ENCODE measurements at regions not wholly inside any gene's neighbourhood (a gene's known extent, or its start where the extent isn't known, plus 50 kb on each side); places are given as distances from the start of the nearest gene placed in this dataset.

DNA sequence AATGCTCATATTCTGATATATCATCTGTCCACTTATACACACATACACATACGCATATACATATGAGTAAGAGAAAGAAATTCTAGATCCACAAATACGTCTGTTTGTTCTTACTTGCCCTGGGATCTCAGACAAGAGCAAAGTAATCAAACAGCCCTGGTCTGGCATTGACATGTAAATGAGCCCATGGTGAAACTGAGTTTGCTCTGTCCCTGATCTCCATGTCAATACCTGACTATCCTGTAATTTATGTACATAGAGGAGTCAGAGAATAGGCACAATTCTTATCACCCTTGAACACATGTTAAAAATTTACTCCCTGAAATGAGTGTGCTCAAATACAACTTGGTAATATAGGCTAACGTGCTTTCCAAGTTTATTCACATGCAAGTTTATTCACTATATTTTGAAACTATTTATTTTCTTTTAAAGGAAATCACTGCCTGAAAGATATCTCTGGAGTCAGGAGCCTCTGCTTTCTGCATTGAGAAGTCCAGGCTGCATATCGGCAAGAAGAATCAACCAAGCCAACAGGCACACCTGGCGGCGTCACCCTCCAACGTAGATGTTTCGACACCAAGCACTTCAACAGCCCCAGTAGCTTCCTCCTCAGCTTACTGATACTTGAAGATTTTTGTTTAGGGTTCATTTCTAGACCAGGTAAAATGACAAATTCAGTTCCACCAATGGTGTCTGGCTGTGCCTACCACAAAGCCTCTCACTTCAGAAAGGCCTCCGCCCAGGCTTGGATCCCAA, 100.6 kb downstream of the CMPK2 start:
- DNase-seq = no peak

DNA sequence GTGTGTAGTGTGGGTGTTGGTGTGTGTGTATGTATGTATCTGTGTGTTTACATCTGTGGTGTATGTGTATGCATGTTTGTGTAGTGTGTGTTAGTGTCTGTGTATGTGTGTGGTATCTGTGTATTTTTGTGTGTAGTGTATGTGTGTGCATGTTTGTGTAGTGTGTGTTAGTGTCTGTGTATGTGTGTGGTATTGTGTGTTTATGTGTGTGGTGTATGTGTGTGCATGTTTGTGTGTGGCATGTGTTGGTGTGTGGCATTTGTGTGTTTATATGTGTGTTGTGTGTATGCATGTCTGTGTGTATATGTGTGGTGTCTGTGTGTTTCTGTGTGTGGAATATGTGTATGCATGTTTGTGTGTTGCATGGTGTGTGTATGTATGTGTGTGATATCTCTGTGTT, 96.4 kb downstream of the CMPK2 start:
- DNase-seq = no peak

DNA sequence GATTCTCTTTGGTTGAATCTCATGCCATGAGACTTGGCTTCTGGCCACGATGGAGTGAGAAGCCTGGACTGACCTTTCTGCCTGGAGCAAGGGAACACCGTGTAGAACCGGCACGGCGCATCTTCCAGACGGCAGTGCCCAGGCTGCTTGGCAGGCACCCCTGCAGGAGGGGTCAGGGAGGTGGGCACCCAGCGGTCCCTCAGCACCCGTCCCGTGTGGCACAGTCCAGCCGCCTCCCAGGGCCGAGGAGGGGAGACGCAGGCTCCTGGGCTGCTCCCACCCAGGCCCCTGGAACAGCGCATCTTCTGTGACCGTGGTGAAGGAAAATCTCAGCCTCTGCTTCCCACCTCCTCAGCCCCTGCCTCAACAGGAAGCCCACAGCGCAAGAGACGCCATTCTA, 95.7 kb downstream of the CMPK2 start:
- DNase-seq = no peak

DNA sequence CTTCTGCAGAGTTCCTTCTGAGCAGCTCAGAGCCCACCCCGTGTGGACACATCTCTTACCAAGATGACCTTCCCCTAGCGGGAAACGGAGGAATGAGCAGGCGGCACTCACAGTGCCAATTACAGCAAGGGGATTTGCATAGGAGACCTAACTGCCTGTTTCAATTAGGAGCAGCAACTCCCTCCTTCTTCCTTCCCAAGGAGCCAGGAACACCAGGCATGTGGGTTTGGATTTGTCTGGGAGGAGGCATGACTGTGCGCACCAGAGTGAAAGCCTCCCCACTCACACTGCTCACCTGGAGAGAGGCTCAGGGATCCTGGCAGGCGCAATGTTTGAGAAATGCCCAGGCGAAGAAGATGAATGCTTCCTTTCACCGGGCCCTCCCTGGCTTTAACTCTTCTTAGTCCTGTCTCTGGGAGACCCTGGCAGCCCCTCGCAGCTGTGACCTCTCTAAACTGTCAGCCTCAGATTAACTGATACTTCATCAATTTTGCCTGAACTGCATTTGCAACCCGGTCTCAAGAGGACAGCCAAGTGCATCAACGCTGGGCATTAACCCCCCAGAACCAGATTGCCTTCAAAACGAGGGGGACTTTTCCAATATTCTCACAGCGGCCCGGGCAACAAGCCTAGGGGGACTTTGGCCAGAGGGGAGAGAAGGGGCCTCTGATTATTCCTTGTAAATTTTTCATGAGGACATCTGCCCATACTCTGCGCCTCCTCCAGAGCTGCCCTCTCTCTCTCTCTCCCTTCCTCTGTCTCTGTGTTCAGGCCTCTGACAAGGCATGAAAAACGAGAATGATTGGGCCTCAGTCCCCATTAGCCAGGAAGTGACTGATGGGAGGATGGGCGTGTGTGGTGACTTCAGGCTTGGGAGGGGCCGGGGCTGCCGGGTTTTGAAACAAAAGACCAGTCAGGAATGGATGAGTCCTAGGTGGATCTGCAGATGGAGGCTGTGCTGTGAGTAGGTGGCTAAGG, 93.8 kb downstream of the CMPK2 start:
- no peak for DNase-seq

DNA sequence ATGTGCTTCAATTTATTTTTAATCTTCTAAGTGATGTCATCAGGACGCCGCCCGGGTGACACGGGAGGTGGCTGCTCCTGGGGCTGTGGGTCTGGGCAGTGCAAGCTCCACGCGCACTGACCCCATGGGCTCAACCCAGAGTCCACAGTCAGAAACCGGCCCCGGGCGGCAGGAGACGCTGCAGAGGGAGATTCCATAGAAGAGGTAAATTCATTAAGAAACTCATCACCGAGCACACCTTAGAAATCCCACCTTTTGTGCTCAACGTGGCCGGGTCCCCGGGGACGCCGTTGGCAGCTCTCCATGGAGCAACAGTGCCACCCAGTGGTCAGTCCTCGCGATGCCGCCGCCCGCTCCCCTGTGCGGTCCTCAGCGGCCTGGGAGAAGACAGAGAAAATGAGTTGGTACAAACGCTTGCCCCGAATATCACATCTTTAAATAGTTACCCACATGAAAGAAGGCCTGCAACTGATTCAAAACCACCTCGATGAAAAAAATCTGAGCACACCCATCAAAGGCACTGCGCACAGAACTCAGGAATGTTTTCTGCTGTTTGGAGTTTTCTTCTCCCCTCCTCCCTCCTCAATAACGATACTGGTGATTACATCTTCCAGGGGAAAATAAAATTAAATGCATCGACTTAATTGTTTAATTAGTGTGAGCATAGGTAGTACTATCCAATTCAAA, 92.6 kb downstream of the CMPK2 start:
- DNase-seq = peak; percentile 75

DNA sequence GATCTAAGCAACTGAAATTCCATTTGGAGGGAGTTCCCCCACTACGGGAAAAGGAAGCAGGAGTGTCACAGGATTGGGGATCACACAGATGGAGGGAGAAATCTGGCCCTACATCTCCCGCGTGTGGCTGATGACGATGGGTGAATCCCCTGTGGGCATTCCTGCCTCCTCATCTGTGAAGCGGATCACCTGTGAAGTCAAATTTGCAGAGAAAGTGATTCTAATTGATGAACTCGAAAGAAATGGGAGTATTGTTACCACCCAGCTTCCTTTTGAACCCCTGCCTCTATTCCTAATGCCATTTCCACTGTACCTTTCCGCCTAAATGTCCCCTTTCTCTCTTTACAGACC, 92.0 kb downstream of the CMPK2 start:
- no peak for DNase-seq

DNA sequence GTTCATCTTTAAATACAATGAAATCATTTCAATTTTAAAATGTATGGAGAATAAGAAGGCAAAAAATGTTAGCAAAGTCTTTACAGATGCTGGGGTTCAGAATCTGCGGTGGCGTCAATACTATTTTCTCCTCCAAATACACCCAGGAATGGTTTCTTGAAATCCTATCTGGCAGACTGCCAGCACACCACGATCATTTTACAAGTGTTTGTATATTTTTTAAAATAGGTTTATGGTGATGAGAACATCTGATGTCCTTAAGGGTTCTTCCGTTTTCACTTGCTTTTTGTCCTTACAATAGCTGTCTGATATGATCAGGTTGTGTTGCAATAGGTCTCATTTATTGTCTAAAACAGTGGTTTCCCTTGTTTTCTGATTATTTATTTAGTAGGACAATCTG, 89.6 kb downstream of the CMPK2 start:
- no peak for DNase-seq

DNA sequence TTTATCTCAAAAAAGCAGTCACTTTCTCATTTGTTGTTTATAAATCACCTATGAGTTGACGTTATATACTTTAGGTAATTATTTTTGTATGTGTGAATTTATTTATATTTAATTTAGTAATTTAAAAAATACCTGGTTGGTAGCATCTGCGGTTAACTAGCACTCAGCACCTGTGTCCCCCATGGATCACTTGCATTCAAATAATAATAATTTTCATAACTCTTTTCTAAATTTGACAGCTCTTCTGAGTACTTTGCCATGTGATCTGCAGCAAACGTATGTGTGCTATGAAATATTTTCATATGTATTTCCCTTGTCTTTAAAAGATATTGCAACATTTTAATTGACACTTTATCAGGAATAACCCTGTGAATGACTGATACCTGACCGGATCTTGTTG, 88.1 kb downstream of the CMPK2 start:
- no peak for DNase-seq

DNA sequence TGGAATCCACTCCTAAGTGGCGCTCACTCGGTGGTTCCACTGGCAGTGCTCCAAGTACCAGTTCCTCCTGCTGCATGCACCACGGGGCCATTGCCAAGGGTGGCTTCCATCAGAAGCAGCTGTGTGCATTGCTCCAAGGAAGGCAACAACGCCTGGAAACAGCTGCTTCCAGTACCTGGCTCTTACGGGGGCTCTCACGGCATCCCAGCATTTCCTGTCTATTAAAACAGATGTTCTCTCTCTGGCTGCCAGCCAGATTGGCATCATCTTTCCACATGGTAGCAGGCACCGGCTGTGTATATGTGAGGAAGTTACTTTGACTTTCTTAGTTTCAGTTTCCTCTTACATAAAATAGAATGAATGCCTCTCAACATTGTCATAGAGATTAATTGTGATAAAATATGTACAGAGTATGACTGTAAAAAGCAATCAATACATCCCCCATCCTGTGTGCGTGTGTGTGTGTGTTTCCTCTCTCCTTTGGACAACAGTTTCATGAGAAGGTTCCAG, 84.9 kb downstream of the CMPK2 start:
- peak; percentile 91 for DNase-seq

DNA sequence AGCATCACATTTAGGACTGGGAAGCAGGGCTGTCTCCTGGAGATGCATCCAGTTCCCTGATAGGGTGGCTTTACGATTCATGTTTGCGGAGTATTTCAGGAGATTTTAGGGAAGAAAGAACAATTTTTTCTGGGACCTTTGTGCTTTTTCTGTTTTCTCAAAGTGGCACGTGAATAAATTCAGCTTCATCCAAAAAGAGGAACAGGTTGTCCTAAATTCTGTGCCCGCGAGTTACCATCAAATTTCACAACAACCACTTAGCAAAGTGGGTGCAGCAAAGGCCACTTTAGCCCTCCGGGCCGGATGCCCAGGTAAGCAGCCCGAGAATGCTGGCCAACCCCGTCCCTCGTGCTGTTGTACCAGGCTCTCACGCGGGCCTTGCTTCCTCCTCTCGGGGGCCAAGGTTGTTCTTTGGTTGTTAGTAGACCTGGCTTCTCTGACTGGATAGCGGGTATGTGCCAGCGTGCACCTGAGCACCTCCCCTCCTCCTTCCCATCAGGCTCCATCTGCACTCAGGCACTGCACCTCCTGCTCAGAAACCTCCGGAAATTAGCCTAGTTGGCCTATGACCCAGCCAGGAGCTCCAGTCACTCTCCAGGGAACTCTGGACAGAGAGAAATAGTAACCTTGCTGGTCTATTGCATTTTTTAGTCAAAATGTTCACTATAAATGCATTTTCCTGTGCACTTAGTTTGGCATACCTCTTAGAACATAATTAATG, 83.0 kb downstream of the CMPK2 start:
- DNase-seq = no peak

DNA sequence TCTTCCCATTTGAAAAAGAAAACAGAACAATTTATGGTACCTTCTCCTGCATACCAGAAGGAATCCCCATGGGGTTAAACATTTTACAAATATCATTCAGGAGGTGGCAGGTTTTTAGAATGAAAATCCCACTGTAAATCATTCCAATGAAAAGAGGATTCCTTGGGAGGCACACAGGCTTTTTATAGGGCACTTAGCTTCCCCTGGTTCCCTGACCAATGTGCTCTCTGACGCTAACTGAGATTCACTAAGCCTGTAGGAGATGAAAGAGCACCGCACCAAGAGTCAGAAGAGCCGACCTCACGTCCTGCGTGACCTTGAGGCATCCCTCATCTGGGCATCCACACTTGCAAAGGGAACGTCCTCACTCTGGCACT, 82.5 kb downstream of the CMPK2 start:
- no peak for DNase-seq

DNA sequence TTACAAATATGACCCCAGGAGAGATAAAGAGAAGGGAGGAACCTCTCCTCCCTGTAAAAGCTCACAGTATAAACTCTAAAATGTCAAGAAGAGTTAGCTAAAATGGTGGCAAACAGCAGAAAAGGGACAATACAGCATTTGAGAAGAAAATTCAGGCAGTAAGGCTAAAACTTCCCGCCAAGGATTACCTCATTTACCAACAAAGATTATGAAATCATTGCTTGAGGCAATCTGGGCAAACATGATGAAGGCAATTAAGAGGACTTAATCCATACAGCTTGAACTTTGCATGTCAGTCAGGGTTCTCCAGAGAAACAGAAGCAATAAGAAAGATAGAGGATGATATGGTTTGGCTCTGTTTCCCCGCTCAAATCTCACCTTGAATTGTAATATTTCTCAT, 81.4 kb downstream of the CMPK2 start:
- no peak for DNase-seq

DNA sequence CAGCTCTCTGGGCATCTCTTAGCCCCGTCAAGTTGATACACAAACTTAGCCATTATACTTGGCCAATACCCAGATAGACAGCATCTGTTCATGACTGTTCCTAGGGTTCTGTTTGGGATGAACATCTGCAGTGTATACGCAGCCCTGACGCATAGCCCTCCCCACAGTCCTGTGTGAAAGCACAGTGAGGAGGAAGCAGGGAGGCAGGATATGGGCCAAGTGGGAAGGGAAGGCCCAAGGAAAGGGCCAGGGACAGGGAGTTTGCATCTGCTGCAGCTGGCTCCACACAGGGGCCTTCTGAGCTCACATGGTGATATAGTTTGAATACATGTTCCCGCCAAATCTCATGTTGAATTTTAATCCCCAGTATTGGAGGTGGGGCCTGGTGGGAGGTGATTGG, 80.2 kb downstream of the CMPK2 start:
- DNase-seq = no peak

DNA sequence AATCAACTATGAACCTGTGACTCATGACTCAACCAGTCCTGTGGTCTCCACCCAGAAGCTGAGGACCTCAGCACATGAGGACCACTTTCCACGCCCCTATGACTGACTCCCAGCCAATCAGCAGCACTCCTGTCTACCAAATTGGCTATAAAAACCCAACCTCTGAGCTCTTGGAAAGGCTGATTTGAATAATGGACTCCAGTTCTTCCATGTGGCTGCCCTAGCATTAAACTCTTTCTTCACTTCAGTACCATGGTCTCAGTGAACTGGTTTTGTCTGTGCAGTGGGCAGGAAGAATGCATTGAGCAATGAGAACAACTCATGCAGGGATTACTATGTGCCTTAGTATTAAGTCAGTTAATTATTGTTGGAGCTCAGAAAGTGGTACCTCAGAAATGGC, 78.3 kb downstream of the CMPK2 start:
- DNase-seq = no peak

DNA sequence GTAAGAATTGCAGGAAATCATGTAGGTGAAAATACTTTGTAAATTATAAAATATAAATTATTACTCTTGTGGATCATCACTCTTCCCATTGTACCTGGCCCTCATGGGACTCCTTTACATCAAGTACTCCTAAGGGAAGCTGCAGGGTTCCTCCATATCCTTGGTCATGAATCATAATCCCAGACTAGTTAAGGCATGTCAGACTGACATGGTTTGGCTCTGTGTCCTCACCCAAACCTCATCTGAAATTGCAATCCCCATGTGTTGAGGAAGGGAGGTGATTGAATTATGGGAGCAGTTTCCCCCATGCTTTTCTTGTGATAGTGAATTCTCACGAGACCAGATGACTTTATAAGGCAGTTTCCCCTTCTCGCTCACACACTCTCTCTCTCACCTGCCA, 77.1 kb downstream of the CMPK2 start:
- no peak for DNase-seq

DNA sequence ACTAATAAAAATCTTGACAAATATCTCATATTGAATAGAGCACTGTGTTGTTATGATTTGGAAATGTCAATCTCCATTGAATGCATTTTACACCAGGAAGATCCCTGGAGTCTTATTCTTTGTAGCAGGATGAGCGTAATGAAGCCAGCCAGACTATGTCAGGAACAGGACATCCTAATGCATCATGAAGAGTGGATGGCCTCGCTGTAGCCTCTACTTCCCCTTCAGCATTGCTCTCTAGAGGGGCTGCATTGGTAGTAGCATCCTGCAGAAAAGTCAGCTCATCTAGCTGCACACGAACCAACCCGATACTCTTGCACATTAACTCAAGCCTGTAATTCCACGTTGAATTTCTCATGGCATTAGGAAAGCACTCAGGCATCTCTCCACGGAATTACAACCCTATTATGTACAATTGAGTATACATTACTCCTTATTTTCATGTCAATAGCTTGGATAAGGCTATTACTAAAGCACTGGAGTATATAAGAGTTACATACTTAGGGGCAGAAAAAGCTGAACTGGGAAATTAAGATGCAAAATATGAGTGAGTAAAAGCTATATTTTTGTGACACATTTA, 76.1 kb downstream of the CMPK2 start:
- no peak for DNase-seq

DNA sequence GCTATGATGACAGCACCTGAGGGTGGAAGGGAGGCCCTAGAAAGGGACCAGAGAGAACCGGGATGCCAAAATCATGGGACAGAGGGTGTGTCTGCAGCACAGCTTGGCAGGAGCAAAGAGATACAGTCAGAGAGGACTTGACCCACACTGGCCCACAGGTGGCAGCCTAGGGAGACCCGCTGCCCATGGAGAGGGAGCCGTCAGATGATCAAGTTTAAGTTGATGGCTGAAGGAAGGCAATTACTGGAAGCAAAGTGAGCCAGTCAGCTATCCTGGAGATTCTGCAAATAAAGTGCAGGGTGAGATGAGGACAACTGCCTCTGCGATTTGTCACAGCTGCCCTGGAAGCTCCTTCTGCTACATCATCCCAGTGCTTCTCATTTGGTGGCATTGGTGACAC, 74.0 kb downstream of the CMPK2 start:
- DNase-seq = no peak

DNA sequence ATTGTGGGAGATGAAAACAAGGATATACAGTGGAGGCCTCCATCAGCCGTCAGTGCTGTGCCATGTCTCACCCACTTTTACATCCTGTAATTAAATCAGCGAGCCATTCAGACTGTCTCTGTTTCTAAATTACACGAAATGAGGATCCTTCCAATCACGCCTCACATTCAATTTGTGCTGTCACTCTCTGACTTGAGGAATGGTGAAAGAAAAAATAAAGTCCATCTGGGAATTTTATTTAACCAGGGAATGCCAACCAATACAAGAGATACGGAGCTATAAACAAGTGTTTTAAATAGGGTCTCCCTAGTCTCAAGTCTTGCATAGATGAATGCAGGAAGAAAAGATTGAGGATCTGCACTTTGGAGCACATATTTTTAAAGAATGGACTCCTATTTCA, 72.8 kb downstream of the CMPK2 start:
- no peak for DNase-seq

DNA sequence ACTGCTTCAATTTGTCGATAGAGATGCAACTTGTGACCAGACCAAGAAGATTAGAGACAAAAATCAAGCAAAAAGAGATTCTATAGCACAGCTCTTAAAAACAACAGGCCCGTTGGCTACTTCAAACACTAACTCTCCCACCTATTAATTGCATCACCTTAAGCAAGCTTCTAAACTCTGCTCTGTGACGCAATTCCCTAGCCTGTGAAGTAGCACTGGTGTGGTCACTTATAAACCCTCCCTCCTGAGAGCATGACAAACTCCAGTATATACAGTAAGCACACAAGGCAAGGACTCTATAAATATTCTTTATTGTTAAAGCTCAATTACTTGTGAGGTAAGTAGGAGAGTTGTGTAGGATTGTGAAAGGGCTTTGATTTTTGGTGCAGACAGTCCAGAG, 72.3 kb downstream of the CMPK2 start:
- DNase-seq = no peak

DNA sequence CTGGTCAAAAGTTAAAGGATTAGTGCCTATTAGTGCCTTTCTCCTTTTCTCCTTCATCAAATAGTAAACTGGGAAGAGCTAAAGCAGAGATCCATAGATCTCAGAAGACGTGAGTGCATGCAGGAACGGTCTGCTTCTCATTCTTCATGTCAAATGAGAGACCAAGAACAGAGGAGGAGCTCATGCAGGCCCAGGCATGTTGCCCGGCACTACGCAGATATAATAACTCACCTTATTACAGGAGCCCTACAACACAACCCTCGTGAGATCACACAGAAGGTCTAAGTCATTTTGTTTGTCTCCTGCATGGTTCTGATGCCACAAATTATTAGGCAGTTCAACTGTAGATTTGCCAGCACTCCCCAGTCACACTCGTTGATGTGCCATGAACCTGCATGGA, 71.8 kb downstream of the CMPK2 start:
- no peak for DNase-seq

DNA sequence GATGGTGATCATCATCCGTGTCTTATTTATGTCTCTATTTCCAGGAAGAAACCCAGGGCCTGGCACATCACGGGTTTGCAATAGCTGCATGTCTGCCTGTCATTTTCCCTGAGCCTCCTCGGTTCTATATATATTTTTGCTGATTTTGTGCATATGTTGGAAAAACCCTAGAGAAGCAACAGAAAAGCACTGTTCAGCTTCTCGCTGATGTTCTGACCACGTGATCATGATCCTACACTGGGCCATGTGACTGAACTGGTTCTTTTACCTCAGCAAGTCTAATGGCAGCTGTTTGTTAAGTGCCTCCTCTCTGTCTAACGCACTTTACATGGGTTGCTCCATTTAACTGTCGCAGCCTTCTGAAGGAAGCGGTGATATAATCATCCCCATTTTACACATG, 71.3 kb downstream of the CMPK2 start:
- no peak for DNase-seq
